ENCODE measurements at regions not wholly inside any gene's neighbourhood (a gene's known extent, or its start where the extent isn't known, plus 50 kb on each side); places are given as distances from the start of the nearest gene placed in this dataset.
A peak's percentile ranks its signal among the peaks of the same experiment; 100 is the strongest.

DNA sequence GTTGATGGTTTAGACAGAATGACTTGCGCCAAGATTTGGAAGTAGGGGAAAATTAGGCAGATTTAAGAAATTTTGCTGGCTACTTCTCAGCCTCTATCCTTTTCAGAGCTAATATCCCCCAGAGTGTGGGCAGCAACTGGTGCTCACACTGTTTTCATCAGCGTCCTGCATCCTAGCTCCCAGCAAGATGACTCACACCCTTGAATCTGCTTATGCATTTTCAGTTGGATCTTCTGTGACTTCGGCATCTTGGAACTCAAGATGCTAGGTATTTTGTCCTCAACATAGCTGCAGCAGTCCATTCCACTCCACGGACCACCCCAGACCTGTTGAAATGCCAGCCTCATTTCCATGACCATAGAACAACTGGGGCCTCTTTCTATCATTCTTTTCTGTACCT lies 336.1 kb upstream of the NR2F2 start:
- Histone ChIP-seq H3K36me3 (no peaks in the 10 kb centered on the region), H3K27me3 (replicated peaks) (no peaks in the 10 kb centered on the region), H3K9me3 (replicated peaks) (no peaks in the 10 kb centered on the region; the same call in 1 of the 2 replicates), H3K27ac (no peak overlapping the region), H3K4me1 (replicated peaks) (peaks cover 24% of the 10 kb centered on the region), H3K4me3 (no peak overlapping the region)
- peak in 1 of 2 experiments; percentile 7 for DNase-seq (ENCODE audit: low read depth in 1 of 2, low spot score in 2 of 2)

DNA sequence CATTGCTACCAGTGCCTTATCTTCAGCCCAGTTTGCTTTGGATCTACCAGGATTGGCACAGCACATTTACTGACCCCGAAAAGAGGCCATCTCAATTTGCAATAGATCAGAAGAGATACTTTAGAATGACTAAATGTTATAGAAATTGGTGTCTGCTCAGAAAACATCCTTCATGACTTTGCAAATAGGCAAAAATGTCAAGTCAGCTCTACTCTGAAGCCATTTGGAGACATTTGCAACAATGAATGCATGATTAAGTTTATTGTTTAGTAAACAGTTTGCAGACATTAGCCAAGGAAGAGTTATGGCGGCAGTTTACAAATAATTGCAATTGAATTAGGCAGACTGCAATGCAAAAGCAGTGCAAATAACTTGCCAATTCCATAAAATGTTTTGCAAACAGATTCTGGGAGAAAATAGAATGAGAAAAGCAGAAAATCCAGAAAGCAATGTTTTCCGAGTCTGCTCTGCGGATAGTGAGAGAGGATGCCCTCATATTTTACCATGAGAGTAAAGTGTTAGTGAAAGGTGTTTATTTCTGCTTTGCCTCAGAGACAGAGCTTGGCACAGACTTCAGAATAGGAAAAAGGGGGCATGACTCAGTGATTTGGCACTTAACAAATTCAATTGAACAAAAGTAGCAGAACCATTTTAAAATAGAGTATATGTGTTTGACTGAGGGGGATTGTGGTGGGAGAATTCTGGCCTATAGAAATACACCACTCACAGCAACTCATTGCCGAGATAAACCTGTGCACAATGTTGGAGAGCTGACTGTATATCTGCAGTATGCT lies 334.9 kb upstream of the NR2F2 start:
- peaks cover 24% of the 10 kb centered on the region for H3K4me1 ChIP-seq (replicated peaks)
- no peaks in the 10 kb centered on the region for H3K36me3 ChIP-seq
- no peak overlapping the region for H3K27ac ChIP-seq
- DNase-seq (ENCODE audit: low read depth in 1 of 2, low spot score in 2 of 2) = peak in 1 of 2 experiments; percentile 34
- no peaks in the 10 kb centered on the region for H3K27me3 ChIP-seq (replicated peaks)
- no peak overlapping the region for H3K4me3 ChIP-seq
- H3K9me3 ChIP-seq (replicated peaks) = no peaks in the 10 kb centered on the region; the same call in 1 of the 2 replicates

DNA sequence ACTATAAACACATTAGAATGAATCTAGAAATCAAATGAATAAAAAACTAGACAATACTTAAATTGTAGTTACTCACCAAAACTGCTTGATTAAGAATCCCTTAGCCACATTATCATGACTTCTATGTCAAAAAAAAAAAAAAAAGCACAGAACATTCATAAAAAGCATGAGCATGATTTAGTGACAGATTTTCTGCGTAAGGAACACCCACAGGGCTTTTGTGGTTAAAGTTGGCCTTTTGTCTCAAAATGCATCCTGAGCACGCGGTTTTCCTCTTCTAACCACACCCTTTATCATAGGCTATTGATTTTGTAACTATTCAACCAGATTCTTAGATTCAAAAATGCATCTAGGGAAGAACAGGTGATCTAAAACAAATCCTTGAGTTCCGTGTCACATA lies 334.0 kb upstream of the NR2F2 start:
- H3K4me3 ChIP-seq = no peak overlapping the region
- peaks cover 24% of the 10 kb centered on the region for H3K4me1 ChIP-seq (replicated peaks)
- DNase-seq (ENCODE audit: low read depth in 1 of 2, low spot score in 2 of 2) = peak in 1 of 2 experiments; percentile 1
- H3K27ac ChIP-seq = no peak overlapping the region
- H3K36me3 ChIP-seq = no peaks in the 10 kb centered on the region
- no peaks in the 10 kb centered on the region; the same call in 1 of the 2 replicates for H3K9me3 ChIP-seq (replicated peaks)
- no peaks in the 10 kb centered on the region for H3K27me3 ChIP-seq (replicated peaks)

DNA sequence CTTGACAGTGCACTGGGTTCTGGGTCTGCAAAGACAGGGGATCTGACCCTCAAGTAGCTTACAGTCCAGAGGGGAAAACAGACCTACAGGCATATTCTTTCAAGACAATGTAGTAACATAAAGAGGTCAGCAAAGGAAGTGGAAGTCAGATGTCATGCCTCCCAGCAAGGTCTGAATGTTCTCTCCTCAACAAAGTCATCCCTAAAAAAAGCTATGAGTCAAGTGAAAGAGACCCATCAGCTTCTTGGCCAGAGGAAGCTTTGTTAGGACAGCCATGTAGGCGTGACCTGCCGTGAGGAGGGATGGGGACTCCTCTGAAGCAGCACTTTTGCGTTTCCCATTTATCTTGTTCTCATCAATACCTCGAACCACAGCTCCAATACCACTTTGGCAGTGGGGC lies 331.6 kb upstream of the NR2F2 start:
- H3K36me3 ChIP-seq = no peaks in the 10 kb centered on the region
- H3K27me3 ChIP-seq (replicated peaks) = 0 out of 2 replicates have a peak, but pooled peaks cover 2% of the 10 kb centered on the region
- DNase-seq (ENCODE audit: low read depth in 1 of 2, low spot score in 2 of 2) = no peak
- peaks cover 16% of the 10 kb centered on the region for H3K4me1 ChIP-seq (replicated peaks)
- H3K4me3 ChIP-seq = no peak overlapping the region
- no peaks in the 10 kb centered on the region; the same call in 1 of the 2 replicates for H3K9me3 ChIP-seq (replicated peaks)
- no peak overlapping the region for H3K27ac ChIP-seq

DNA sequence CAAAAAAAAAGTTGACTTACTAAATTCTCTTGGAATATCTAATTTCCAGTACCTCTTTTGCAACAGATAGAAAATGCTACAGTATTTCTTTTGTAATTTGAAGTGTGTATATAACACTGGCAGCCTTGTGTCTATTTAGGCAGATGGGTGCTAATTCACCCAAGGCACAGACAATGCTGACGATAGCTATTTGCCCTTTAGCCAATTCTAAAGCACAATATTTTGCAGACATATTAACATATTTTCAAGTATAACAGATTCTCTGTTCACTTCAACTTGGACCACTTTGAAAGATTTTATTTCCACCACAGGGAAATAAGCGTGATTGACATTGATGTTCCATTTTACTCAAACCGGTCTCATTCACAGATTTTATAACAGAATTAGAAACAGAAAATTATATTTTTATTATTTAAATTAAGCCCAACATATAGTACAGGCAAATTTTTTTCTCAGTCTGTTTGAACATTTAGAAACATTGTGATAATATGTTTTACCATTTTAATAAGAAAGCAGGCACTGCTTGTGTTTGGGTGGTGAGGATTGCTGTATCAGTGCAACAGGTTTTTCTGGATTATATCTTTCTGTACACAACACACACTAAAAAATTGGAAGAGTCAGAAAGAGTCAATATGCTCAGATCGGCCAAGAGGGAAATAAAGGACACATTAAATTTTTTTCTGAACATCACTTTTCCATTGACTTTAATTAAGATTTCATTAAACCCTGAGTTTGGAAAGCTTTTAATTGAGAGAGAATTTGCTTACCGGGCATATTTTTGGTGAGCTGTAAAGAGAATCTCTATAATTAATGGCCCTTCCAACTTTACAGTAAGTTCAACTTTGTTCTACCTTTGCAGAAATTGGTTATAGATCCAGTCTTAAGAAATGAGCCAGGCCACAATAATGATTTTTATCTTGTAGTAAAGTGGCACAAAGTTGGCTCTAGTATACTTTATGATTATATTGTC lies 327.3 kb upstream of the NR2F2 start:
- H3K4me1 ChIP-seq (replicated peaks) = no peaks in the 10 kb centered on the region
- H3K27ac ChIP-seq = no peak overlapping the region
- H3K9me3 ChIP-seq (replicated peaks) = no peaks in the 10 kb centered on the region
- H3K4me3 ChIP-seq = no peak overlapping the region
- no peak for DNase-seq (ENCODE audit: low read depth in 1 of 2, low spot score in 2 of 2)
- H3K36me3 ChIP-seq = no peaks in the 10 kb centered on the region
- 0 out of 2 replicates have a peak, but pooled peaks cover 2% of the 10 kb centered on the region for H3K27me3 ChIP-seq (replicated peaks)

DNA sequence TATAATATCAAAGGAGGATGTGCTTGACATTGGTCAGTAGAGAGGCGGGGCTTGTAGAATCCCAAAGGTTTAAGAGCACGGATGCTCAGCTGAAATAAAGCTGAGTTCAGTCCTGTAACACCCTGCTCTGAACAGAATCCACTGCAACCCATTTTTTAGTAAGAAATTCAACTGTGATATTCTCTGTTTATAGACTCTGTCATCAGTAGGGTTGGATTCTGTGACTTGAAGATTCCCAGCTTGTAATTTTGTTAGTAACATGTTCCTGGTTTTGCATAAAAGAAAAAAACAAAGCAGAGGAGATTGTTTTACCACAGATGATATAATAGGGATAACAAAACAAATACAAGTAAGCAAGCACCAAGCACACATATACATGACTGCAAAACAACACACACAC lies 324.6 kb upstream of the NR2F2 start:
- Histone ChIP-seq H3K27ac (no peak overlapping the region), H3K4me1 (replicated peaks) (no peaks in the 10 kb centered on the region), H3K9me3 (replicated peaks) (no peaks in the 10 kb centered on the region), H3K4me3 (no peak overlapping the region), H3K36me3 (no peaks in the 10 kb centered on the region), H3K27me3 (replicated peaks) (0 out of 2 replicates have a peak, but pooled peaks cover 2% of the 10 kb centered on the region)
- DNase-seq (ENCODE audit: low read depth in 1 of 2, low spot score in 2 of 2) = no peak

DNA sequence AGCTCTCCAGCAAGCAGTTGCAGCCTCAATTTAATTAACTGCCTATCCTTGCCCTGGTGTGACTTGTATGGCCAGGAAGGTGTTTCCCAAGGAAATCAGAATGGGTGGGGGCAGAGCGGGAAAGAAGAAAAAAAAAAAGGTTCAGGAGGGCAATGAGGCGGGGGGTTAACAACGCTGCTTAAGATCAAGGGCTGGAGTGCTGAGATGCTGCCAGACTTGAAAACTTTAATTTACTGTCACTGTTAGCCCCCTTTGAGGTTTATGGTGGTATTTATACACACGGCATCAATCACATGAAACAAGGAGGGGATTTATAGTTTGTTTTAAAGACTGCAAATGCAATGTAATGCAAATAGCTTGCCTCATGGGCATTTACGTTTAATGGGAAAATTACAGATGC lies 319.4 kb upstream of the NR2F2 start:
- Histone ChIP-seq H3K9me3 (replicated peaks) (no peaks in the 10 kb centered on the region; the same call in 1 of the 2 replicates), H3K27me3 (replicated peaks) (no peaks in the 10 kb centered on the region)

DNA sequence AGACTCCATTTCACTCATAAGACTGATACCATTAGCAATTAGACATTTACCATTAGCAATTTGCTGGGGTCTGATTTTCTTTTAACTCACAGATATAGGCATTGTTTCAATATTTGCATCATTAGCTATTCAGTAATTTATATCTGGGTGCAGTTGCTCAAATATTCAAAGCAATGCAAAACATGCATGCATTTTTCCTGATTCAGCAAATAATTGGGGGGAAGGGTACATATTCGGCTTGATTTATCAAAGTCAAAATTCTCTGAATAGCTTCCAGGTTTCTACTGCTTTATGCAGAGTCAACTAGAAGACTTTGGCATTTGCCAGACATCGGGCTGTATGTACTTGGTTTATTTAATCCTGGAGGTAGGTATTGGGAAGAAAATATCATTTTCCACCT lies 315.6 kb upstream of the NR2F2 start:
- H3K4me1 ChIP-seq (replicated peaks) = no peaks in the 10 kb centered on the region
- no peak overlapping the region for H3K27ac ChIP-seq
- no peaks in the 10 kb centered on the region for H3K27me3 ChIP-seq (replicated peaks)
- DNase-seq (ENCODE audit: low read depth in 1 of 2, low spot score in 2 of 2) = no peak
- H3K36me3 ChIP-seq = no peaks in the 10 kb centered on the region
- H3K9me3 ChIP-seq (replicated peaks) = no peaks in the 10 kb centered on the region; the same call in 1 of the 2 replicates
- H3K4me3 ChIP-seq = no peak overlapping the region

More for the DNA sequence above, 319.4 kb upstream of the NR2F2 start:
- no peak for DNase-seq (ENCODE audit: low read depth in 1 of 2, low spot score in 2 of 2)
- Histone ChIP-seq H3K4me3 (no peak overlapping the region), H3K36me3 (no peaks in the 10 kb centered on the region), H3K4me1 (replicated peaks) (no peaks in the 10 kb centered on the region), H3K27ac (no peak overlapping the region)

DNA sequence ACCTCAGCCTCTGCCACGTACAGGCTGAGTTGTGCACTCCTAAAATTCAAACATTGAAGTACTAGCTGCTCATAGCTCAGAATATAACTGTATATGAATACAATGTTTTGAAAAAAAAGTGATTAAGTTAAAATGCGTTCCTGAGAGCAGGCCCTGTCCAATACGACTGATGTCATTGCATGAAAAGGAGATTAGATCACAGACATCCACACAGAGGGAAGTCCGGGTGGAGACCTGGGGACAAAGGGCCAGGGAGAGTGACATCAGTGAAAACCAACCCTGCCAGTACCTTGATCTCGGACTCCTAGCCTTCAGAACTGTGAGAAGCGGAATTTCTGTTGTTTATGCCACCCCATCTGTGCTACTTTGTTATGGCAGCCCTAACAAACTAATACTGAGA lies 311.4 kb upstream of the NR2F2 start:
- Histone ChIP-seq H3K4me3 (no peak overlapping the region), H3K4me1 (replicated peaks) (no peaks in the 10 kb centered on the region), H3K36me3 (no peaks in the 10 kb centered on the region), H3K27ac (no peak overlapping the region), H3K27me3 (replicated peaks) (no peaks in the 10 kb centered on the region), H3K9me3 (replicated peaks) (no peaks in the 10 kb centered on the region)
- no peak for DNase-seq (ENCODE audit: low read depth in 1 of 2, low spot score in 2 of 2)

DNA sequence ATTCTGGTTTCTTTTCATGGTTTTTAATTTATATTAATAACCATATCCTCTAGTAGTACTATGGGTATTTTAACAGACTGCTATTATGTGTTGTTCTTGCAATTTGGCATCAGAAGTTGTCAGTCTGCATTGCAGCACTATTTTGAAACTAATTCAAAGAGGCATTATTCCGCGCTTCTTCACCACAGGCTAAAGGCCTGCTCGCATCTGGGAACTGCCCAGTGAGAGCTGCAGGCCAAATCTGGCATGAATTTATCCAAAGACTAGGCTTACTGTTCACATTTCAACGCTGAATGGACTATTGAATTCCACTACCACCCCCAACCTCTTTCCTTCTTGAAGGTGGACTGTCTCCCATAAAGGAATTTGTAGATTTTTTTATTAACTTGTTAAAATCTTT lies 310.4 kb upstream of the NR2F2 start:
- H3K4me1 ChIP-seq (replicated peaks) = no peaks in the 10 kb centered on the region
- H3K27me3 ChIP-seq (replicated peaks) = no peaks in the 10 kb centered on the region
- no peak overlapping the region for H3K27ac ChIP-seq
- no peaks in the 10 kb centered on the region for H3K36me3 ChIP-seq
- H3K4me3 ChIP-seq = no peak overlapping the region
- no peak for DNase-seq (ENCODE audit: low read depth in 1 of 2, low spot score in 2 of 2)
- H3K9me3 ChIP-seq (replicated peaks) = no peaks in the 10 kb centered on the region

DNA sequence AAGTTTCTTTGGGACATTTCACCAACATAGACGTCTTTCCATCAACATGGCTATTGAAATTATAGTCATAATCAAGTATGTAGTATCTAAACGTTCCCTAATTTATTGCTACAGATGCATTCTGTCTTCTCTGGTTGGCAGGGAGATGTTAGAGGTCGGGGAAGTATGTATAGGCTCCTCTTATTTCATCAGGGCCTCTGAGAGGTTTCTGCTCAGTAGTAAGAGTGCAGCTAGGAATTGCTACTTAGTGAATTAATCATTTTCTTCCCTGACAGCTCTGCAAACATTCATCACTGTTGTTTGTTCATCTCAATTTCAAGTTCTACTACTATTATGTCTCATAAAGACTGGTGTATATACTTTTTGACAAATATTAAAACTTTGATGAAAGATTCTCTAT lies 309.7 kb upstream of the NR2F2 start:
- H3K9me3 ChIP-seq (replicated peaks) = no peaks in the 10 kb centered on the region
- no peak overlapping the region for H3K4me3 ChIP-seq
- no peak overlapping the region for H3K27ac ChIP-seq
- no peak for DNase-seq (ENCODE audit: low read depth in 1 of 2, low spot score in 2 of 2)
- no peaks in the 10 kb centered on the region for H3K4me1 ChIP-seq (replicated peaks)
- H3K27me3 ChIP-seq (replicated peaks) = no peaks in the 10 kb centered on the region
- no peaks in the 10 kb centered on the region for H3K36me3 ChIP-seq

DNA sequence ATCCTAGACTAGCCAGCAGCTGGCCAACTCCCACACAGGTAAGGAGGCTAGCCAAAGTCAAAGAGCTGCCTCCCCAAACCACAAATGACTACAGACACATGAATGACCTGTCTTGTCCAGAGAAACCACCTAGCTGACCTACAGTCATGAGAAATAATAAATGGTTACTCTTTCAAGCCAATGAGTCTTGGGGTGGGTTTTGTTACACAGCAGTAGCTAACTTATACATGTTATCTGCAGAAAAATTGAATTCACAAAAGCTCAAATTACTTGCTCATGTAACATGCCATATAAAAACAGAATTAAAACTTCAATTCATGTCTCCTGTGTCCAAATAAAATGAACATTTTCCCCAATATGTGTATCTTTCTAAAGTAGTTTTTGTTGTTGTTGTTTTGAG lies 307.4 kb upstream of the NR2F2 start:
- H3K27me3 ChIP-seq (replicated peaks) = no peaks in the 10 kb centered on the region
- H3K27ac ChIP-seq = no peak overlapping the region
- H3K4me1 ChIP-seq (replicated peaks) = no peaks in the 10 kb centered on the region; the same call in 1 of the 2 replicates
- H3K9me3 ChIP-seq (replicated peaks) = no peaks in the 10 kb centered on the region
- no peak for DNase-seq (ENCODE audit: low read depth in 1 of 2, low spot score in 2 of 2)
- no peaks in the 10 kb centered on the region for H3K36me3 ChIP-seq
- H3K4me3 ChIP-seq = no peak overlapping the region

DNA sequence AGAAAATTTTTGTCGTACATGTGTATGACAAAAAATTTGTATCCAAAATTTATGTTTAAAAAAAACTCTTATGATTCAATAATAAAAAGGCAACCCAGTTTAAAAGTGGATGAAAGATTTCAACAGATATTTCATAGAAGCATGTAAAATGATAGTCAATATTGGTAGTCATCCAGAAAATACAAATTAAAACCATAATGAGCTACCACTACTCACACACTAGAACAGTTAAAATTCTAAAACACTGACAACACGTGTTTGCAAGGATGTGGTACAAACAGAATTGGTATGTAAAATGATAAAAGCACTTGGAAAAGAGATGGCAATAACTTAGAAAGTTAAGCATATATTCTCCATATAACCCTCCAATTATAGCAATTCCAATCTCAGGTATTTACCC lies 303.0 kb upstream of the NR2F2 start:
- DNase-seq (ENCODE audit: low read depth in 1 of 2, low spot score in 2 of 2) = no peak
- H3K4me3 ChIP-seq = no peak overlapping the region
- no peaks in the 10 kb centered on the region; the same call in 1 of the 2 replicates for H3K4me1 ChIP-seq (replicated peaks)
- no peaks in the 10 kb centered on the region for H3K9me3 ChIP-seq (replicated peaks)
- H3K36me3 ChIP-seq = no peaks in the 10 kb centered on the region
- no peaks in the 10 kb centered on the region for H3K27me3 ChIP-seq (replicated peaks)
- no peak overlapping the region for H3K27ac ChIP-seq

DNA sequence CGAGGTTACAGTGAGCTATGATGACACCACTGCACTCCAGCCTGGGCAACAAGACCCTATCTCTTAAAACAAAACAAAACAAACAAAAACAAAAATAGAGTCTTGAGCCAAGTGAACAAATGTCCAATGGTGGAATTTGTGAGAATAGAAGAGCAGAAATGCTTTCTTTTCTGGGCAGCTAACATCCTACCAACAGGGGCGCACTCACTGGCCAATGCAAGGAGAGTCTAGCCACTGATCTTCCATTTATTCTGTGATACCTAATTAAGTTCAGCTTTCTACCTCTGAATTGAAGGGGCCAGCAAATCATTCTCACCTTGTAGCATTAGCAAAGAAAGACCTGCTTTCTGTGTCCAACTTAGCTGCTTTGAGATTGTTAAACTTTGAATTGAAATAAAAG lies 301.9 kb upstream of the NR2F2 start:
- DNase-seq (ENCODE audit: low read depth in 1 of 2, low spot score in 2 of 2) = no peak
- Histone ChIP-seq H3K27ac (no peak overlapping the region), H3K9me3 (replicated peaks) (no peaks in the 10 kb centered on the region), H3K36me3 (no peaks in the 10 kb centered on the region), H3K4me1 (replicated peaks) (no peaks in the 10 kb centered on the region; the same call in 1 of the 2 replicates), H3K4me3 (no peak overlapping the region), H3K27me3 (replicated peaks) (no peaks in the 10 kb centered on the region)
